ENCODE measurements at regions not wholly inside any gene's neighbourhood (a gene's known extent, or its start where the extent isn't known, plus 50 kb on each side); places are given as distances from the start of the nearest gene placed in this dataset.

- Histone ChIP-seq H3K36me3 (ENCODE audit: control insufficient read depth in 2 of 2, insufficient read depth in 2 of 2, low read length in 1 of 2) (no peaks in the 10 kb centered on the region), H3K27ac (ENCODE audit: control insufficient read depth, insufficient read depth) (no peak overlapping the region), H3K9ac (ENCODE audit: control insufficient read depth, insufficient read depth, low read length) (no peak overlapping the region), H4K20me1 (ENCODE audit: control insufficient read depth, insufficient read depth) (no peaks in the 10 kb centered on the region), H2AFZ (ENCODE audit: control insufficient read depth, low read depth, low read length) (no peak overlapping the region), H3K4me3 (no peak overlapping the region), H3K9me3 (replicated peaks; ENCODE audit: control insufficient read depth, insufficient read depth, low read length) (no peaks in the 10 kb centered on the region), H3K79me2 (ENCODE audit: control insufficient read depth, insufficient read depth, low read length) (no peaks in the 10 kb centered on the region), H3K4me1 (ENCODE audit: control insufficient read depth, insufficient read depth, low read length) (no peaks in the 10 kb centered on the region), H3K4me2 (ENCODE audit: control insufficient read depth, insufficient read depth) (no peak overlapping the region), H3K27me3 (replicated peaks in 1 of 2; ENCODE audit: control insufficient read depth in 2 of 2, insufficient read depth in 2 of 2, low read length in 1 of 2) (no peaks in the 10 kb centered on the region)
- BruUV-seq (replicated peaks): no TSS peak
- ChIA-PET CTCF (no interaction called here), SMC1A (ENCODE audit: uncharacterized antibody, unreplicated experiment) (no interaction called here), POLR2A (no interaction called here), RAD21 (ENCODE audit: unreplicated experiment) (no interaction called here)
- no peak for DNase-seq (ENCODE audit: low read depth, low spot score)
- TF ChIP-seq NR2C2 (IDR thresholded peaks at IDR 0.05; ENCODE audit: borderline replicate concordance, control insufficient read depth, insufficient read length, low read depth): no peak
- no peak for TF ChIP-seq CBFB (IDR thresholded peaks at IDR 0.05; ENCODE audit: low read depth)
- TF ChIP-seq POU2F2 (IDR thresholded peaks at IDR 0.05; ENCODE audit: borderline replicate concordance, low read depth, low read length): no peak
- no peak for TF ChIP-seq ZZZ3 (IDR thresholded peaks at IDR 0.05; ENCODE audit: control insufficient read depth, insufficient read length, low read depth)
- no peak for TF ChIP-seq FOS (IDR thresholded peaks at IDR 0.05; ENCODE audit: borderline replicate concordance, extremely low read depth, insufficient read length)
- no peak for ATAC-seq
- 0% methylated on average over 2 of the region's 2 CpGs for WGBS (ENCODE audit: insufficient coverage, insufficient replicate concordance, low lambda C conversion rate, missing lambda C conversion rate)
- in situ Hi-C loops (cut with MboI) (no loop called here), intact Hi-C loops (cut with micrococcal nuclease; ENCODE audit: unreplicated experiment) (no loop called here)
- no peak for FAIRE-seq
Measured at GRCh38 chr11:79661373-79661772, 220.5 kb upstream of the TENM4 start.

GRCh38 chr11:79648766-79649520 lies 208.1 kb upstream of the TENM4 start:
- Histone ChIP-seq H3K4me3 (no peak overlapping the region), H3K79me2 (ENCODE audit: control insufficient read depth, insufficient read depth, low read length) (no peaks in the 10 kb centered on the region), H2AFZ (ENCODE audit: control insufficient read depth, low read depth, low read length) (no peak overlapping the region), H4K20me1 (ENCODE audit: control insufficient read depth, insufficient read depth) (no peaks in the 10 kb centered on the region), H3K4me2 (ENCODE audit: control insufficient read depth, insufficient read depth) (no peak overlapping the region), H3K9ac (ENCODE audit: control insufficient read depth, insufficient read depth, low read length) (no peak overlapping the region), H3K27ac (ENCODE audit: control insufficient read depth, insufficient read depth) (no peak overlapping the region), H3K36me3 (ENCODE audit: control insufficient read depth in 2 of 2, insufficient read depth in 2 of 2, low read length in 1 of 2) (no peaks in the 10 kb centered on the region), H3K4me1 (ENCODE audit: control insufficient read depth, insufficient read depth, low read length) (no peaks in the 10 kb centered on the region), H3K27me3 (replicated peaks in 1 of 2; ENCODE audit: control insufficient read depth in 2 of 2, insufficient read depth in 2 of 2, low read length in 1 of 2) (no peaks in the 10 kb centered on the region), H3K9me3 (replicated peaks; ENCODE audit: control insufficient read depth, insufficient read depth, low read length) (no peaks in the 10 kb centered on the region)
- ChIA-PET RAD21 (ENCODE audit: unreplicated experiment) (no interaction called here), CTCF (no interaction called here), SMC1A (ENCODE audit: uncharacterized antibody, unreplicated experiment) (interaction anchor here (0.6 kb wide), 1 partner anchor 10 kb away, joined by 3 read pairs; no protein-coding TSS in a partner anchor), POLR2A (no interaction called here)
- BruUV-seq (replicated peaks): no TSS peak
- intact Hi-C loops (cut with micrococcal nuclease; ENCODE audit: unreplicated experiment): no loop called here
- DNase-seq (ENCODE audit: low read depth, low spot score) (no peak), ATAC-seq (no peak), FAIRE-seq (no peak)
- 29% methylated on average over 5 of the region's 5 CpGs for WGBS (ENCODE audit: insufficient coverage, insufficient replicate concordance, low lambda C conversion rate, missing lambda C conversion rate)
- in situ Hi-C loops (cut with MboI): no loop called here
- no peak for TF ChIP-seq JUND (IDR thresholded peaks at IDR 0.05; ENCODE audit: low read depth, low read length)
- no peak for TF ChIP-seq NR2F1 (conservative IDR thresholded peaks at IDR 0.05)
- TF ChIP-seq KDM1A (IDR thresholded peaks at IDR 0.05; ENCODE audit: borderline replicate concordance): no peak
- no peak for TF ChIP-seq HDAC2 (IDR thresholded peaks at IDR 0.05)
- no peak for TF ChIP-seq YY1 (IDR thresholded peaks at IDR 0.05; ENCODE audit: low read depth, low read length)
- TF ChIP-seq MLLT1 (IDR thresholded peaks at IDR 0.05): no peak
- TF ChIP-seq GATAD2B (conservative IDR thresholded peaks at IDR 0.05; ENCODE audit: low read depth): no peak
- no peak for TF ChIP-seq ZNF592 (IDR thresholded peaks at IDR 0.05)
- TF ChIP-seq IKZF1 (conservative IDR thresholded peaks at IDR 0.05): no peak
